ENCODE measurements at regions not wholly inside any gene's neighbourhood (a gene's known extent, or its start where the extent isn't known, plus 50 kb on each side); places are given as distances from the start of the nearest gene placed in this dataset.

- H2AFZ ChIP-seq (ENCODE audit: low read length) = no peak overlapping the region
- H3K4me2 ChIP-seq (ENCODE audit: low read depth, low read length, poor library complexity, severe bottlenecking) = no peak overlapping the region
- H3K9me3 ChIP-seq (ENCODE audit: insufficient read depth, low read depth, low read length) = no peaks in the 10 kb centered on the region
- H3K4me3 ChIP-seq (ENCODE audit: low read length, poor library complexity, severe bottlenecking) = no peak overlapping the region
- TF ChIP-seq CTCF (conservative IDR thresholded peaks at IDR 0.05; ENCODE audit: low read length) (no peak), EZH2phosphoT487 (IDR thresholded peaks at IDR 0.05; ENCODE audit: borderline replicate concordance) (no peak)
- H3F3A ChIP-seq (ENCODE audit: low read depth) = no peaks in the 10 kb centered on the region
- no peaks in the 10 kb centered on the region for H3K36me3 ChIP-seq (ENCODE audit: insufficient read depth, low read length)
- H4K20me1 ChIP-seq (ENCODE audit: insufficient read depth, low read length, poor library complexity, severe bottlenecking) = no peaks in the 10 kb centered on the region
- H3K4me1 ChIP-seq (ENCODE audit: insufficient read depth, low read length, poor library complexity, severe bottlenecking) = no peaks in the 10 kb centered on the region
- H3K27me3 ChIP-seq (ENCODE audit: insufficient read depth, low read length, poor library complexity, severe bottlenecking) = no peaks in the 10 kb centered on the region
- H3K79me2 ChIP-seq (ENCODE audit: insufficient read depth, low read length) = no peaks in the 10 kb centered on the region
- H3K9ac ChIP-seq (ENCODE audit: low read depth, low read length, poor library complexity, severe bottlenecking) = no peak overlapping the region
- no peaks in the 10 kb centered on the region for H3K9me2 ChIP-seq (replicated peaks; ENCODE audit: low read depth, low read length)
Measured at GRCh38 chr12:115387467-115387901, 703.5 kb upstream of the TBX3 start.

- H3F3A ChIP-seq (ENCODE audit: low read depth) = no peaks in the 10 kb centered on the region
- TF ChIP-seq EZH2phosphoT487 (IDR thresholded peaks at IDR 0.05; ENCODE audit: borderline replicate concordance) (no peak), CTCF (conservative IDR thresholded peaks at IDR 0.05; ENCODE audit: low read length) (no peak)
- H3K36me3 ChIP-seq (ENCODE audit: insufficient read depth, low read length) = no peaks in the 10 kb centered on the region
- no peaks in the 10 kb centered on the region for H4K20me1 ChIP-seq (ENCODE audit: insufficient read depth, low read length, poor library complexity, severe bottlenecking)
- H3K9me2 ChIP-seq (replicated peaks; ENCODE audit: low read depth, low read length) = no peaks in the 10 kb centered on the region
- no peaks in the 10 kb centered on the region for H3K4me1 ChIP-seq (ENCODE audit: insufficient read depth, low read length, poor library complexity, severe bottlenecking)
- H3K9ac ChIP-seq (ENCODE audit: low read depth, low read length, poor library complexity, severe bottlenecking) = no peak overlapping the region
- H2AFZ ChIP-seq (ENCODE audit: low read length) = no peak overlapping the region
- H3K27me3 ChIP-seq (ENCODE audit: insufficient read depth, low read length, poor library complexity, severe bottlenecking) = no peaks in the 10 kb centered on the region
- H3K79me2 ChIP-seq (ENCODE audit: insufficient read depth, low read length) = no peaks in the 10 kb centered on the region
- no peaks in the 10 kb centered on the region for H3K9me3 ChIP-seq (ENCODE audit: insufficient read depth, low read depth, low read length)
- H3K4me2 ChIP-seq (ENCODE audit: low read depth, low read length, poor library complexity, severe bottlenecking) = no peak overlapping the region
- no peak overlapping the region for H3K4me3 ChIP-seq (ENCODE audit: low read length, poor library complexity, severe bottlenecking)
Measured at GRCh38 chr12:115386946-115387345, 703.0 kb upstream of the TBX3 start.

- Histone ChIP-seq H4K20me1 (ENCODE audit: insufficient read depth, low read length, poor library complexity, severe bottlenecking) (no peaks in the 10 kb centered on the region), H3K79me2 (ENCODE audit: insufficient read depth, low read length) (no peaks in the 10 kb centered on the region), H3K4me1 (ENCODE audit: insufficient read depth, low read length, poor library complexity, severe bottlenecking) (no peaks in the 10 kb centered on the region), H3K27me3 (ENCODE audit: insufficient read depth, low read length, poor library complexity, severe bottlenecking) (no peaks in the 10 kb centered on the region), H2AFZ (ENCODE audit: low read length) (no peak overlapping the region), H3K4me3 (ENCODE audit: low read length, poor library complexity, severe bottlenecking) (no peak overlapping the region), H3K9me2 (replicated peaks; ENCODE audit: low read depth, low read length) (no peaks in the 10 kb centered on the region), H3F3A (ENCODE audit: low read depth) (no peaks in the 10 kb centered on the region), H3K9ac (ENCODE audit: low read depth, low read length, poor library complexity, severe bottlenecking) (no peak overlapping the region), H3K4me2 (ENCODE audit: low read depth, low read length, poor library complexity, severe bottlenecking) (no peak overlapping the region), H3K36me3 (ENCODE audit: insufficient read depth, low read length) (no peaks in the 10 kb centered on the region), H3K9me3 (ENCODE audit: insufficient read depth, low read depth, low read length) (no peaks in the 10 kb centered on the region; the same call in 1 of the 2 replicates)
- no peak for TF ChIP-seq EZH2phosphoT487 (IDR thresholded peaks at IDR 0.05; ENCODE audit: borderline replicate concordance)
- no peak for TF ChIP-seq CTCF (conservative IDR thresholded peaks at IDR 0.05; ENCODE audit: low read length)
Measured at GRCh38 chr12:115385141-115385540, 701.2 kb upstream of the TBX3 start.

Data from Loucy (cell line).